NCI-H2107 (cell line): ENCODE measurements at regions not wholly inside any gene's neighbourhood (a gene's known extent, or its start where the extent isn't known, plus 50 kb on each side); places are given as distances from the start of the nearest gene placed in this dataset.

Source experiments
- DNase-seq: peaks from one replicate; lab custom pipeline; 2025; lab: John Stamatoyannopoulos, UW

DNA sequence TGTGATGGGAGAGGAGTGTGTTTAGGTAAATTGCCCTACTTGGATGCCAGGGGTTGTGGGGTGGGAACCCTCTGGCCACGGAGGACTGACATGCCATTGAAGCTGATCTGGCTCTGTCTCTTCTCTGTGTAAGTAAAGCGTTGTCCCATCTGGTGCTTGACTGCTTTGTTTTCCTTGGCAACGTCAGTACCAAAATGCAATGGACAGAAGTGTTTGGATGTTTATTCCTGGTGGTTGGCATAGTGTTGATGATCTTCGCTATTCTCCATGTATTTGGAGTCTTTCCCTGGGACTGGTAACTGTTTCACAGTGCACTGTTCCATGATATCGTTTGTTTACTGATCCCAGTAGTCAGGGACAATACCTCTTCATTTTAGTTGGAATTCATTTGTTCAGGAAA is 130.5 kb upstream of the MCTP2 start:
- DNase-seq: no peak

DNA sequence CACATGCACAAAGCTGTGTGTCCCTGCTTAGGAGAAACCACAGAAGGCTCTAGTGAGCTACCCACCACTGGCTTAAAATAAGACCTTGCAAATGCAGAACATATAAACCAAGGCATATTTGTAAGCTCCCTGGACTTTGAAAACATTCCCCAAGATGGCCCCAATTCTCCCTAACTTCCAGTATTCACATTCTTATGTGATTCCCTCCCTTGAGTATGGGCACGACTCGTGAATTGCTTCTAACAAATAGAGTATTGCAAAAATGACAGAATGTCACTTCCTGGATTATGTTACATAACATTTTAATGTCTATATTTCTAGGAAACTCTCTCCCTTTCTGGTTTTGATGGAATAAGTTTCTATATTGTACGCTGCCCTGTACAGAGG is 131.8 kb upstream of the MCTP2 start:
- DNase-seq: no peak

DNA sequence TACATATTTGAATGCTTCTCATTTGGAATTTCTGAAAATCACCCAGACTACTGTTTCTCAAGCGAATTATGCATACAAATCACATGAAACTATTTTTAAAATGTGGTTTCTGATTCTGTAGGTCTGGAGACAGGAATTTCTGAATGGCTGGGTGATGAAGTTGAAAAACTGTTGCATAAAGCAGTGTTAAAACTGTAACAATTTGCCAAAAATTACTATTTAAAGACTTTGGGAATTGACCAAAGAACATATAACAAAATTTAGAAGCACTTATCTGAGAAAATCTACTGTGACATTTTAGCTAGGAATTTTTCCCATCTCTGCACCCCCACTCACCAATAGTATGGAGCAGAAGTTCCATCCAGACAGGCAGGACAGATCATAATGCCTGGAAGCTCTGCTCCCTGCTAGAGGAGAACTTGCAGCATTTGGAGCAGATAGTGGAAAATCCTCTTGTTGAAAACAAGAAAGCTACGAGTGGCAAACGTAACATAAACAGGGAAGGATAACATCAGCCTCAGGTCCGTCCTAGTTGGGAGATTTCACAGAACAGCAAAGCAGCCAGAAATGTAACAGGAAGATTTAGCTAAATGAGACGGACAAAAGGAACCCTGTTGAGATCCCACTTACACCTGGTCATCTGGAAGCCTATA is 132.3 kb upstream of the MCTP2 start:
- DNase-seq: no peak

DNA sequence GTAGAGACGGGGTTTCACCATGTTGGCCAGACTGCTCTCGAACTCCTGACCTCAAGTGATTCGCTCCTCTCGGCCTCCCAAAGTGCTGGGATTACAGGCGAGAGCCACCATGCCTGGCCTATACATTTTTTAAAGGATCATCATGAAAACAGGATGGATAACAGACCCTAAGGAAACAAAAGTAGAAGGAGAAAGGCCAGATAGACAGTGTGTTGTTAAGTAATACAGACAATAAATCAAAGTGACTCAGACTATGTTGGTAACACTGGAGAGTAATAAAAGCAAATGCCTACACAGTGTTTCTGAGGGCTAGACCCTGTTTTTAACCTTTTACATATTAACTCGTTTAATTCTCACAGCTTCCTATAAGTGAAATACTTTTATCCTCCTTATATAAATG is 133.8 kb upstream of the MCTP2 start:
- DNase-seq: no peak

DNA sequence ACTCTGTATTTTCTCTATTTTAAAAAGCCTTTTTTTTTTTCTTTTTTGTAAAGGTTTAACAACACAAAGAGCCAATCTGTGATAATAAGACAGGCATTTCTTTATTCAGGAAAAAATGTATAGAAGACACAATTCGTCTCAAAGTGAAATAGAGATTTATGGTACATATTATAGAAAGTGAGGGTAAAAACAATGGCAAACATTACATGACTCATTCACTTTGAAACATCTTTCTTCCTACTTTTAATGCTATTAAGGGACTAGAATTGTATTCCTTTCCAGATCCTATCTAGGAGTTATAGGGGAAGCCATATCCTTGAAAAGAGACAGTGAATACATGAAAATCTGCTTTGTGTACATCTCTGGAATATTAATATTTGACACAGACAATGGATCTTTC is 137.1 kb upstream of the MCTP2 start:
- no peak for DNase-seq

DNA sequence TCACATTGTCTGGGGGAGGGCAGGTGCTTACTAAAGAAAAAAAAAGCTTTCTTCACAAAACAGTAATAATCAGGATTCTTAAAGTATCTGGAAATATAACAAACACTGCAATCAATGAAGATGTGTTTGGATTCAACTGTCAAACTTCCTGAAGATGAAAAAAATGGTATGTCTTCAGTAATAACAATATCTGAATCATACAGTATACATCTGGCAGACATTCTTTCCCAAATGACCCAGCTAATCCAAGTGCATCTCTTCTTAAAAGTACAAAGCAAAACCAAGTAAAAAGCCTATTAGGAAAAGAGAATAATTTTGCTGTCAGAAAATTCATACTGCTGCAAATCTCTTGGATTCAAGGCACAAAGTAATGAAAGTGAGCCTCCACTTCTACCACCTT is 145.0 kb upstream of the MCTP2 start:
- no peak for DNase-seq

DNA sequence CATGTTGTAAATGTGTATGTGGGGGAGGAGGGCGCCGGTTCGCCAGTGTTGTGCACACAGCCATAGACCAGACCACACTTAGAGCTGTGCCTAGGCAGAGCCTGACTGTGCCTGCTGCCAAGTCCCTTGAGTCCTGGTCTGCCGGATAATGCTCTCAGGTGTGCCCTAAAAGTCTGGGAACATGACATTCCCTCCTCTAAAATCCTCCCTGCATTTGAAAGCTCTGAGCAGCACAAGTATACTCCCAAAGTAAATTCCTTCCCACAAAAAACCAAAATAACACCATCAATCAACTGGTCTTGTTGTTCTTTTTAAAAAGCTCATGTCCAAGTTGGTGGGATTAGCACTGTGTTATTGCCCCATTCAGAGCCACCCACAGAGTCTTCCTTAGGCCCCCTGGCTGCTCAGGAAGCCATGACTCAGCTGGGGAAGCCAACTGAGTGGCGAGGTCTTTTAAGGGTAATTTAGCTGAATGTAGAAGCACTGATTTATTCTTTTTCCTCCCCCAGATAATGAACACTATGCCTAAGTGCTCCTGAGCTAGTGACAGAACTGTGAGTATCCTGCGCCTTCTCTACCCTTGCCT is 147.8 kb upstream of the MCTP2 start:
- no peak for DNase-seq

DNA sequence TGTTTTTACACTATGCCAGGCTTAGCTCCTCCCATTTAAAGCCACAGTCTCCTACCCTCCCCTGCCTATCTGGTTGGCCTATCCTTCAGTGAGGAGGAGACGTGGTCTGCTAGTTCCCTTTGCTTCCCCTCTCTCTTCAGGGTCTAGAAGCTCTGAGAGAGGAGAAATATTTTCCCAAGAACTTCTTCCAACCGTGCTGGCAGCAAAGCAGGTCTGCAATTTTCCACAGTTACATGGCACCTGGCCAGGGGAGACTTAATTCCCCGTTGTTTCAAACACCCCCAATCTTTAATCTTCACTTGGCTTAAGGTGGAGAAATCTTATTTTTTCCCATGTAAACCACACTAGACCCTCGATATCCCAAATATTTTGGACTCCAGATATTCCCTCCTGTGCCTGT is 149.5 kb upstream of the MCTP2 start:
- no peak for DNase-seq

DNA sequence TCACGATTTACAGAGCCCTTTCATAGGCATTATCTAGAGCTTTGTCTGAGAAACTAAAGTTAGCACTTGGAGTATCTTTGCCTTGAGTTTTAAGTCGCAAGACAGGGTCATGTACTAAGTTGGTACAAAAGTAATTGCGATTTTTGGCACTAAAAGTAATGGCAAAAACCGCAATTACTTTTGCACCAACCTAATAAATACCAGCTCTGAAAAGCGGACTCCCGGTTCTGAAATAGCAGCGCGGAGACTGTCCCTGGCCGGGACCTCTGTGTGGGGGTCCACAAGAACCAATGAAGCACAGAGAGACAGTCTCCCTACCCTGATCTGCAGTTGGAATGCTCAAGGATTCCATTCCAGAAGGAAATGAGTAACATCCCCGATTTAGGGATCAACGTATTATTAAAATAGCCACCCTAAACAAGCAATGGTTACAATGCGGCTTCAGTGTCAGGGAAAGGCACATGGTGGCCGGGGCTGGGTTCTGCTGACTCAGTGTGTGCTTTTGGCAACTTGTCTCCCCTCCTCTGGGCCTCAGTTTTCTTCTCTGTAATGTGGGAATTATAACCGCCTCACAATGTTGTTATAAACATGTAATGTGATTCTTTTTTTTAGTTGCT is 150.3 kb upstream of the MCTP2 start:
- no peak for DNase-seq

DNA sequence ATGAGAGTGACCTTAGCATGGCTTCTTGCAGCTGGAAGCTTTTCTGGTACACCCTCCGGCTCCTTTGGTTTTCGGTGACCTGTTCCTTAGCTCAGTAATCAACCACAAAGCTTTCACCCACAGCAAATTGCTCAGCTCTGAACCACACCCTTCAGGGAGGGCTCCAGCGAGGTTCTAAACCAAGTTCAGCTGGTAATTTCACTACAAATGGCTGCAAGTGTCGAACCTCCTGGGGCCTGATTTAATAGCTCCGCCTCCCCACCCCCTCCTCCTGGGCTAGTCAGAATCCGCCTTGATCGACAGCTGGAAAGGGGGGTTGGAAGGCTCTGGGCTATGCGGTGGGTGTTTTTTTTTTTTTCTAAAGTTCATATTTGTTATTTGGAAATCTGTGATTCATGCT is 150.9 kb upstream of the MCTP2 start:
- DNase-seq: no peak

DNA sequence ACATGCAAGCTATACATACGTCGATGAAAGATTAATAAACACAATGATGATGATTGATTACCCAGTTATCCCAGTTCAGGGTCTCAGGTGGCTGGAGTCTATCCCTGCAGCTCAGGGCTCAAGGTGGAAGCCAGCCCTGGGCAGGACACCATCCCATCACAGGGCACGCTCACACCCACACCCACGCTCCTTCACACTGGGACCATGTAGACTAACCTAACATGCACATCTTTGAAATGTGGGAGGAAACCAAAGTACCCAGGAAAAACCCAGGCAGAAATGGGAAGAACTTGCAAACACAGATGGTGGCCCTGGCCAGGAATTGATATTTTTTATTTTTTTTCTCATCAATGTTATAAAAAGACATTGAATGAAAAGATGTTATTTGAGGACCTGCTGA is 151.4 kb upstream of the MCTP2 start:
- DNase-seq: no peak

DNA sequence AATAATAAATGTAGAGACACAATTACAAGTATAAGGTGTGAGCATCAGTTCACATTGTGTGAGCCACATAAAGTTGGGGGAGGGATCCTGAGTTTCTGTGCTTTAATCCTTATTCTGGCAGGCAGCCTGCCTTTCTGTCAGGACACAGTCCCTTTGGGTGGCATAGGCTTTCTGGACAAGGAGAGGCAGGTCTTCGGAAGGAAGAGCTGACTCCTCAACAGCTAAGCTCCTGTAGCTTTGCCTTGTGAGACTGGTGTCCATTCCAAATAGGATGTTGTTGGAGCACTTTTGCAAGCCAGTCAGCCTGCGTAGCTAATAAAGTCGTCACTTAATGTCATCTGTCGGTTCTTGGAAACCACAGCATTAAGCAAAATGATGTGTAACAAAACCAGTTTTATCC is 151.9 kb upstream of the MCTP2 start:
- DNase-seq: no peak

DNA sequence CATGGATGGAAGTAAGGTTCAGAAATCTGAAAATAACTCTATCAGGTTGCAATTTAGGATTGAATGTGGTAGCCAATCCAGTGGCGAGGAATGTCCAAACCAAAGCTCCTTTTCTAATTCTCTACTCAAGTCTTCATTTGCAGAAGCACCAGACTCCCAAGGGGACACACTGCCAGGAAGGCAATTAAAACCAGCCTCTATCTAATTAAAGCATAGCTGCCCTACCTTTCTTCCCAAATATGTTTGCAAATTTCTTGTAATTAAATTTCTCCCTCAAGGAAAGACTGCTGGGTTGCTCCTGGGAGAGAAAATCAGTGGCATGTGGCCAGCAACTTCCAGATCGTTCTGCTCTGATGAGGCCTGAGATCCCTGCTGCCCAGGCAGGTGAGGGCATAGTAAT is 153.4 kb upstream of the MCTP2 start:
- no peak for DNase-seq

DNA sequence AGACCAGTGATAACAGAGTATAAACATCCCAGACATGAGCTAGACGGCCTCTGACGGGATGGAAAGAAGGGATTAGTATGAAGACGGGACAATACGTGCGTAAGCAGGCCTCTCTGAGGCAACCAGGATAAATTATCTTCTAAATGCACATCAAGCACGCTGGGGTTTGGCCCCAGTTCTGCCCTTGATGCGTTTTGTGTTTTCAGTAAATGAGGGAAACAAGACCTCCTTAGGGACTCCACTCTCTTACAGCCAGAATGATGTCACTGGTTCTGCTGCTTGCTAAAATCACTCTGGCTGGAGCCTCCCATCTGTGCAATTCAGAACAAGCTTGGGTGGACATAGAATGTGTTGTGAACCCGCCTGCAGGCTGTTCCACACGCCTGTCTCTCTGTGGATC is 156.0 kb upstream of the MCTP2 start:
- no peak for DNase-seq

DNA sequence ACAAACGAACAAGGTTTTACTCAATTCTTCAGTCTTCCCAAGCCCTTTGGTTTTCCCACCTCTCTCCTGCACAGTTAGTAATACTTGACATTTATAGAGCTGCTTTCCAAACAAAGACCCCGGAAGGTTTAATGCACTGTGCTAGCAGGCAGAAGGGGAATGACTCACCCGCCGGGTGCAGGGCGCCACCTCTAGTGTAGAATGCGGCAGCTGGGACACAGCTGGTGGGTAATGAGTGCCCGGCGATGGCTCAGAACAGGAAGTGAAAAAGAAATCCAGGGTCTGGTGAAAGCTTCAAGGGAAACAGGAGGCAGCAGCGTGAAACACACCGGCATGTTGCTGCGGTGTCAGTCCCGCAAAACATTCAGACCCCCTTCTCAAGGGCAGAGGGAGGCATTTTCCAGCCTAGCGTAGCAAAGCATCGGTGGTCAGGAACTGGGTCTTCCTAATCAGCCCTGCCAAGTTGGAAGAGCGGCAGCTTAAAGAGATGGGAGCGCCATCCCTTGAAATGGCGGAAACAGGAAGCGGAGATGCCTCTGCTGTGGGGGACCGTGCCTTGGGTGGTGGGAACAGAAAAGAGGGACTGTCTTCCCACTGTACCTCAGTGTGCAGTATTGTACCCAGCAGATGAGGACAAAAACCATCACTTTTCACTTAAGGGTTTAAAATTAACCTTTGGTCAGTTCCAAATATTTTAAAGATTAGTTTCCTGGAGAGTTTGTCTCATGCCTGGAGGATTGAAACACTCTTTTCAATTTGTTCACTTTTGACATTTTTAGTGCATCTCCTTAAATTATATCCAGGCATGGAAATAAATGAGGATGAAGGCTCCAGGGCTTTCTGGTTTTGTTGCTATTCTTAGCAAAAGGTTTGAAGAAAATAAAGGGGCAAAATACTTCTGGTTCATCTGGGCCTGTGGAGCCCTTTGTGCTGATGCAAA is 160.7 kb upstream of the MCTP2 start:
- DNase-seq: no peak

DNA sequence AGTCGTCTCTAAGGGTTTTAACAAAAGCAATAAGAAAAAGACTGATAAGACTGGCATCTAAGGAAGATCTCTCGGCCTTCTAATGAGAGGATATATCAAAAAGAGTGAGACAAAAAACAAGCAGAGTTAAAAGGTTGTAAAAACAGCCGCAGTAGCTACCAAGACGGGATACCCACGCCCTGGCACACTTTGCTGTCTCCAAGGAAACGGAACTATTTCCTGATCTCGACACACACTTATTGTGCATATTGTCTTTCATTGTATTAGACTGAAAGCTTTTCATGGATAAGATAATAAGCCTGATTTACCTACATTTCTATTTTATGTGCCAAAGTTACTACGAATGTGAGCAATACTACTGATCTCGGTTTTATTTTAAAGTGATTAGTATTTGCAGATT is 161.5 kb upstream of the MCTP2 start:
- DNase-seq: no peak

DNA sequence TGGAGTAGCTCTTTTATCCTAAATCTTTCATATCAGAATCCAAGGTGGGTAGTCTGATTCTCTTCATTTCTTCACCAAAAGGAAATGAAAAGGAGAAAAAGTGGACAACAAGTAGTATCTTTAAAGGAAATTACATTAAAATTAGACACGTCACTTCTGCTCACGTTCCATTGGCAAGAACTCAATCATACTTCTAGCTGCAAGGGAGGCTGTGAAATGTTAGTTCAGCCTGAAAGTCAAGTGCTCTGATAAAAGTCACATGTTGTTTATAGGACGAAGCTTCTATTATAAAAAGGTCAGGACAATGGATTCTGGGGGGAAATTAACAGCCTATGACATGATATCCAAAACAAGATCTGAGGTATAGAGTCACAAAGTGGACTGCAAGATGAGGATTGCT is 164.6 kb upstream of the MCTP2 start:
- DNase-seq: no peak

DNA sequence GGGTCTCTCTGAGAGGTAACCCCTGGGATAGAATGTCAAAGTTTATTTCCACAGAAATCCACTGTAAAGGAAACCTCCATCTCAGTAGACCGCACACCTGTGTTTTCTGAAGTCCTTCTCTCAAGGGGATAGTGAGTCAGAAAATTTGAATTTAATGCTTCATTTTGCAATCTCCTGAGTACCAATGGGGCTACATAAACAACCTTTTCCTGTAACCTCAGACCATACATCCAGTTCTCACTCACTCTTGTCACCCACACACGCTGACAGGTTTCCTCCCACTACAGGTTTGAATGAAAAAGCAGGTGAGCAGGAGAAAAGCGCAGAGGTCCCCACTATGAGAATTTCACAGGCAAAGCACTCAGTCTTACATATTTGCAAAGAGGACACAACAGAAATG is 165.3 kb upstream of the MCTP2 start:
- no peak for DNase-seq

DNA sequence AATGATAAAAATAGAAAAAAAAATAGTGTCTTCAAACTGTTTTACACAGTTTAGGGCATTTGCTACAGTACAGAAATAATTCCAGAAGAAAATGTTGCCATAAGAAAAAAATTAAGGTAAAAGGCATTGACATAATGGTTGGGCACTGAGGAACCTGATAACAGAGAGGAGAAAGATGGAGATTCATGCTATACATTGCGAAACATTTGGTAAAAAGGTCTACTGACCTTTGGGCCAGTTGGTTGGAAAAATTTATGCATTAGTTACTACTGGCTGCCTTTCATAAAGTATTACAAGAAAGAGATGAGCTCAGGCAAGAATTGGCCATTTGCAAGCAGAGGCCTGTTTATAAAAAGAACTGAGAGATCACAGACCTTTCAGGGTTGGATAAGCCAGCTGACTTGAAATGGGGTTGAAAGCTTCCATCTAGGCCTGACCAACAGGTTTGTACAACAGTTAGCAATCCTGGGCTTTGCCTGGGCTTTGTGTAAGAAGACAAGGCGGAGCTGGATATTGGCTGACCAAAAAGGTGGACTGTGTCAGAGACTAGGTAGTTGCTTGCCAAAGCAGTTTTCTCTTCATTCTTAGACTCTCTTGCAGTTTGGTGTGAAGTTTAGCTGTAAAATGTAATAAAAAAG is 166.6 kb upstream of the MCTP2 start:
- no peak for DNase-seq

DNA sequence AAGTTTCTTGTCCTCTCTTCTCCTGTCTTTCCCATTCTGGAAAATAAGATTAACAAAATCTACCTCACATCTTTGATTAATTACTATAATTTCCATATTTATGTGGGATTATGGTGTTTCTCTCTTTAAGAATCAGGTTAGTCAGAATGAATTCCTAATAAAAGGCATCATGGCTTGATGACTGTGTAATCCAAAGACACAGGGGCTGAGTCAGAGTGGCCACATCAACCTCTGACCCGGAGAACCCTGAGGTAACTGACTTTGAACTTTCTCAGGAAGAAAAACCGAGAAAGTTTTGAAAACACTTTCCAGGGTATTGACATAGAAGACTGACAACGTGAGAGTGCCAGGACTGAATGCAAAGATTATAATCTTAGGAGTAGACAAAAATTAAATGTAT is 170.3 kb upstream of the MCTP2 start:
- no peak for DNase-seq

DNA sequence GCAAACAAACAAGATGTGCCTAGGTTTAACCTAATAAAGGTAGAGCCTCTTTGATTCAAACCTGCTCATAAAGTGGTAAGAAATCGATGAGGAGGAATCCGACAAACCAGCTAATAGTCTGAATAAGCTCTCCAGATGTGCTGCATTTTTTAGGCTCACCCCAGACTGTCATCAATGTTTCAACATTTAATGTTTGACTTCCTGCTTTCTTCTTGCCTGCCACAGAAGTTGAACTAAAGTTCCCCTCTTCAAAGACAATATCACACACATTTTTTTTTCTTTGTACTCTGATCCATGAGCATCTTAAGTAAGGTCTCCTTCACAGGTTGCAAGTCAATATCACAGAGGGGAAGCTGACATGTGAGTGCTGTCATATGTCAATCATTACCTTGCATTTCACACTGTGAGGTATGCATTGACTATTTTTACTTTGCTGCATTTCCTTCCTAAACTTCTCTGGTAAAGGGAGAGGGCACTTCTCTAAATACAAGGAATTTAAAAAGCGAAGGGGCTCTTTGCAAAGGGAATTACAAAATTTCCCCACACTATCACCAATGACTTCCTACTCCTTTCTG is 172.3 kb upstream of the MCTP2 start:
- DNase-seq: no peak

DNA sequence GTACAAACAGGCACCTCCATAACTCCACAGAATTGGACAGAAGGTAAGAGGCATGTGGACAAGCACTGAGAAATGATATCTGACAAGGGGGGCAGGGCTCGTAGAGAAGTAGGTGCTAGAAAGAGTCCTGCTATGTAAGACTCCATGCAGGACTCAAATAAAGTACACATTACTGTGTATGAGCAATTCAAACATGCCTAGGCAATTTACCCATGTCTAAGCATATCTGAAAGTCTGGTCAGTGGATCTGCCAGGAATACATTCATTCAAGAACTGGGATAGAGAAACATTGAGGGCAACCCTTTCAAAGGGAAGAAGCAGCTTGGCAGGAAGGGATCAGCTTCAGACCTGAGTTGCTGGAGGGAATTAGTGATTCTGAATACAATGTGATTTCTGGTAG is 174.1 kb upstream of the MCTP2 start:
- no peak for DNase-seq
